ENCODE measurements at regions not wholly inside any gene's neighbourhood (a gene's known extent, or its start where the extent isn't known, plus 50 kb on each side); places are given as distances from the start of the nearest gene placed in this dataset.

DNA sequence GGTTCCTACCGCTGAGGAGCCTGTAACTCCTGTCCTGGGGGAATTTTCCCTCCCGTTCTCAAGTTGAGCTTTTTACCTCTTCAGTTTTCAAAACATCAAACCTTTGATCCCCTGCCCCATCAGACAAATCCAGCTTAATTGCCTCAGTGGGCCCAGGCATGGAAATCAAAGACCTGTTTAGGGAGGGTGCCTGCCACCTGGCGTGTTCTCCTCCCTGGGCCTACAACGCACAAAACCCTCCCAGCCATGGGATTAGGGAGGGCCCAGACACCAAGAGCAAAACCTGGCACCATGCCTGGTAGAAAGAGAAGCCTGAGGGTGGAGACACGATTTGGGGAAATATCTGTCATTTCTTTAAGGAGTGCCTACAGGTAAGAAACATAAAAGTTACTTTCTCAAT, 672.9 kb downstream of the BCL11B start:
- H2AK5ac ChIP-seq (ENCODE audit: low read length): no peak overlapping the region
- no peaks in the 10 kb centered on the region for H3K27me3 ChIP-seq (ENCODE audit: insufficient read depth, low read length)
- H3K36me3 ChIP-seq (ENCODE audit: control insufficient read depth in 1 of 2, insufficient read depth in 2 of 2, low read length in 2 of 2): no peaks in the 10 kb centered on the region
- no peak for DNase-seq
- no peaks in the 10 kb centered on the region for H3K79me2 ChIP-seq (ENCODE audit: control insufficient read depth, insufficient read depth, low read length, poor library complexity)
- H2BK5ac ChIP-seq (ENCODE audit: low read depth, low read length, poor library complexity): no peak overlapping the region
- no peaks in the 10 kb centered on the region for H3K4me1 ChIP-seq (ENCODE audit: control insufficient read depth in 1 of 2, insufficient read depth in 2 of 2, low read length in 2 of 2)
- no peak overlapping the region for H3K18ac ChIP-seq (ENCODE audit: low read length)
- H4K12ac ChIP-seq (ENCODE audit: low read depth, low read length): no peak overlapping the region
- no peak overlapping the region for H2BK120ac ChIP-seq (ENCODE audit: insufficient read depth, low read length, poor library complexity)
- H3K4me2 ChIP-seq (ENCODE audit: low read length): no peak overlapping the region
- no peak overlapping the region for H3K14ac ChIP-seq (ENCODE audit: low read length)
- H2AFZ ChIP-seq (ENCODE audit: insufficient read depth, low read length, poor library complexity): no peak overlapping the region
- no CpG with 5 or more reads among the region's 5 CpGs for whole genome bisulfite sequencing (ENCODE audit: extremely low coverage, insufficient coverage, insufficient read length)
- H3K4ac ChIP-seq (ENCODE audit: low read depth, low read length): no peak overlapping the region
- H2BK12ac ChIP-seq (ENCODE audit: low read length): no peak overlapping the region
- H3K27ac ChIP-seq (ENCODE audit: low read depth, low read length): no peak overlapping the region
- H3K9ac ChIP-seq (ENCODE audit: low read length): no peak overlapping the region
- no peaks in the 10 kb centered on the region for H3K9me3 ChIP-seq (ENCODE audit: insufficient read depth, low read depth, low read length)
- H3K23ac ChIP-seq (ENCODE audit: low read length): no peak overlapping the region
- H3K4me3 ChIP-seq (ENCODE audit: low read depth, low read length): no peak overlapping the region
- H4K8ac ChIP-seq (ENCODE audit: low read depth, low read length): no peak overlapping the region
- no peak overlapping the region for H4K91ac ChIP-seq (ENCODE audit: low read depth, low read length)
- H3K79me1 ChIP-seq (ENCODE audit: low read length): no peaks in the 10 kb centered on the region

DNA sequence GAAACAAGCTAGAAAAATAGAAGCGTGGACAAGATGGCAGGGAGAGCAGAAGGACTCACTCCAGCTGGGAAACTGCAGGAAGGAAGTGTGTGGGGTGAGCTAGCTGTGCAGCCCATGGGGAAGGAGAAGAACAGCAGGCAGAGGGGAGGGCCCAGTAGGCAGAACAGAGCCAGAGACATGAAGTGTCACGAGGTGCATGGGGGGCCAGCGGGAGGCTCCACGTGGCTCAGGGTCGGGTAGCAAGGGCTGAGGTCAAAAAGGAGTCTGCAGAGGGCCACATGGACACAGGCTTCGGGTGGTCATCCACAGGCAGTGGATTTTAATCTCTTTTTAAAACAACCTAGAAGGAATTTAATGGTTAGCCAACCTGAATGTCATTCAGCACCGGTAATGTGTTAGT, 669.0 kb downstream of the BCL11B start:
- H3K4me2 ChIP-seq (ENCODE audit: low read length): no peak overlapping the region
- WGBS (ENCODE audit: extremely low coverage, insufficient coverage, insufficient read length): no CpG with 5 or more reads among the region's 7 CpGs

DNA sequence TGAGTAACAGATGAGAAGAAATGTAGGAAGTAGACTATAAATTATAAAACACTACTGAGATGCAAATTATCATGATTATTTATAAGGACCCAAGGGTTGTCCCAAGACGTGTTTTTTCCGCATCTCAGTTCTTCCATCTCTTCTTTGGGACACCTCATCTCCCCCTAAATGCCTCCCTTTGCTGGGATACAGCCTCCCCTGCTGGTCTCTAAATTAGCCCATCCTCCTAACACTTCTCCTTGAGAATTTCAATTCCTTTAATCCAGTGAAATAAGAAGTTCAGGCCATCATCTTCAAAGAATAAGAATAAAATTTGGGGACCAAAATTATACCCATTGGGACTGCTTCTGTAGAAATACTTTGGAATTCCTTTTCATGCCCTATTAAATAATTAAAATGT, 667.0 kb downstream of the BCL11B start:
- Histone ChIP-seq H2AFZ (ENCODE audit: insufficient read depth, low read length, poor library complexity) (no peak overlapping the region), H2BK120ac (ENCODE audit: insufficient read depth, low read length, poor library complexity) (no peak overlapping the region), H2AK5ac (ENCODE audit: low read length) (no peak overlapping the region), H3K4me2 (ENCODE audit: low read length) (no peak overlapping the region), H4K12ac (ENCODE audit: low read depth, low read length) (no peak overlapping the region), H2BK12ac (ENCODE audit: low read length) (no peak overlapping the region), H3K18ac (ENCODE audit: low read length) (no peak overlapping the region), H3K14ac (ENCODE audit: low read length) (no peak overlapping the region), H3K79me2 (ENCODE audit: control insufficient read depth, insufficient read depth, low read length, poor library complexity) (no peaks in the 10 kb centered on the region), H3K9me3 (ENCODE audit: insufficient read depth, low read depth, low read length) (no peaks in the 10 kb centered on the region), H3K79me1 (ENCODE audit: low read length) (no peaks in the 10 kb centered on the region), H3K4me1 (ENCODE audit: control insufficient read depth in 1 of 2, insufficient read depth in 2 of 2, low read length in 2 of 2) (no peaks in the 10 kb centered on the region), H3K4me3 (ENCODE audit: low read depth, low read length) (no peak overlapping the region), H3K23ac (ENCODE audit: low read length) (no peak overlapping the region), H3K36me3 (ENCODE audit: control insufficient read depth in 1 of 2, insufficient read depth in 2 of 2, low read length in 2 of 2) (no peaks in the 10 kb centered on the region), H3K27ac (ENCODE audit: low read depth, low read length) (no peak overlapping the region), H3K4ac (ENCODE audit: low read depth, low read length) (no peak overlapping the region), H3K27me3 (ENCODE audit: insufficient read depth, low read length) (no peaks in the 10 kb centered on the region), H4K91ac (ENCODE audit: low read depth, low read length) (no peak overlapping the region), H3K9ac (ENCODE audit: low read length) (no peak overlapping the region), H4K8ac (ENCODE audit: low read depth, low read length) (no peak overlapping the region), H2BK5ac (ENCODE audit: low read depth, low read length, poor library complexity) (no peak overlapping the region)
- no peak for DNase-seq
- WGBS (ENCODE audit: extremely low coverage, insufficient coverage, insufficient read length): no CpG with 5 or more reads among the region's 2 CpGs

More for the DNA sequence above, 669.0 kb downstream of the BCL11B start:
- DNase-seq: no peak
- Histone ChIP-seq H2BK5ac (ENCODE audit: low read depth, low read length, poor library complexity) (no peak overlapping the region), H3K79me1 (ENCODE audit: low read length) (no peaks in the 10 kb centered on the region), H3K27ac (ENCODE audit: low read depth, low read length) (no peak overlapping the region), H2AK5ac (ENCODE audit: low read length) (no peak overlapping the region), H4K91ac (ENCODE audit: low read depth, low read length) (no peak overlapping the region), H3K9ac (ENCODE audit: low read length) (no peak overlapping the region), H2BK120ac (ENCODE audit: insufficient read depth, low read length, poor library complexity) (no peak overlapping the region), H2BK12ac (ENCODE audit: low read length) (no peak overlapping the region), H3K4ac (ENCODE audit: low read depth, low read length) (no peak overlapping the region), H3K18ac (ENCODE audit: low read length) (no peak overlapping the region), H2AFZ (ENCODE audit: insufficient read depth, low read length, poor library complexity) (no peak overlapping the region), H3K4me1 (ENCODE audit: control insufficient read depth in 1 of 2, insufficient read depth in 2 of 2, low read length in 2 of 2) (no peaks in the 10 kb centered on the region), H3K4me3 (ENCODE audit: low read depth, low read length) (no peak overlapping the region), H3K14ac (ENCODE audit: low read length) (no peak overlapping the region), H3K23ac (ENCODE audit: low read length) (no peak overlapping the region), H3K27me3 (ENCODE audit: insufficient read depth, low read length) (no peaks in the 10 kb centered on the region), H3K36me3 (ENCODE audit: control insufficient read depth in 1 of 2, insufficient read depth in 2 of 2, low read length in 2 of 2) (no peaks in the 10 kb centered on the region), H3K79me2 (ENCODE audit: control insufficient read depth, insufficient read depth, low read length, poor library complexity) (no peaks in the 10 kb centered on the region), H4K12ac (ENCODE audit: low read depth, low read length) (no peak overlapping the region), H4K8ac (ENCODE audit: low read depth, low read length) (no peak overlapping the region), H3K9me3 (ENCODE audit: insufficient read depth, low read depth, low read length) (no peaks in the 10 kb centered on the region)

DNA sequence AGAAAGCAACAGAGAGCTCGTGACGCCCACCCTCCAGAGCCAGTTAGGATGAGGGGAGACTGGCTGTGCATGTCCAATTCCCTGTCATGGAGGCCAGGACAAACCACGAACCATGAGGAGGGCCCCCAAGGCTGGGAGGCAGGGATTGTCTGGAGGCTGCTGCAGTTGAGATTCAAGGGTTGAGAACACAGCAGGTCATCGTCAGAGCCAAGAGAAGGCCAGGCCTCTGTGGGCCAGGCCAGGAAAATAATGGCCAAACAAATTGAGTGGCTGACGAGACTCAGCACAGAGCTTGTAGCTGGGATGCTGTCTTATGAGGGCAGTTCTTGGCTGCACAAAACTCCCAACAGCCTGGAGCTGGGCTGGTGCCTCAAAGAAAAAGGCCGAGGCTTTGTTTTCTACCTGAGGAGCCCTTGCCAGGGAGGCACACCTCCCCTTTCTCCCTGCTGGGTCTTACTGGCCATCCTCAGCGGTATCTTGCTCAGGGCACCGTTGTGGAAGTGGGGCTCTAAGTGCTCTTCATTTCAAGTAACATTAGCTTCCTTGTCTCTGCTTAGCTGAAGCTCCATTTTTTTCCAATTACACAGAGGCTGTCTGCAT, 665.9 kb downstream of the BCL11B start:
- H3K23ac ChIP-seq (ENCODE audit: low read length): no peak overlapping the region
- H3K4me2 ChIP-seq (ENCODE audit: low read length): no peak overlapping the region
- no peaks in the 10 kb centered on the region for H3K9me3 ChIP-seq (ENCODE audit: insufficient read depth, low read depth, low read length)
- no peak for DNase-seq
- no peaks in the 10 kb centered on the region for H3K36me3 ChIP-seq (ENCODE audit: control insufficient read depth in 1 of 2, insufficient read depth in 2 of 2, low read length in 2 of 2)
- H3K79me2 ChIP-seq (ENCODE audit: control insufficient read depth, insufficient read depth, low read length, poor library complexity): no peaks in the 10 kb centered on the region
- H2BK120ac ChIP-seq (ENCODE audit: insufficient read depth, low read length, poor library complexity): no peak overlapping the region
- H3K4me1 ChIP-seq (ENCODE audit: control insufficient read depth in 1 of 2, insufficient read depth in 2 of 2, low read length in 2 of 2): no peaks in the 10 kb centered on the region
- no peak overlapping the region for H3K18ac ChIP-seq (ENCODE audit: low read length)
- no peak overlapping the region for H3K9ac ChIP-seq (ENCODE audit: low read length)
- H2BK12ac ChIP-seq (ENCODE audit: low read length): no peak overlapping the region
- no peak overlapping the region for H2AFZ ChIP-seq (ENCODE audit: insufficient read depth, low read length, poor library complexity)
- no peak overlapping the region for H4K8ac ChIP-seq (ENCODE audit: low read depth, low read length)
- no peak overlapping the region for H3K27ac ChIP-seq (ENCODE audit: low read depth, low read length)
- no peak overlapping the region for H3K4me3 ChIP-seq (ENCODE audit: low read depth, low read length)
- H3K27me3 ChIP-seq (ENCODE audit: insufficient read depth, low read length): no peaks in the 10 kb centered on the region
- H3K79me1 ChIP-seq (ENCODE audit: low read length): no peaks in the 10 kb centered on the region
- no peak overlapping the region for H4K12ac ChIP-seq (ENCODE audit: low read depth, low read length)
- no peak overlapping the region for H3K4ac ChIP-seq (ENCODE audit: low read depth, low read length)
- no peak overlapping the region for H3K14ac ChIP-seq (ENCODE audit: low read length)
- no peak overlapping the region for H2BK5ac ChIP-seq (ENCODE audit: low read depth, low read length, poor library complexity)
- H2AK5ac ChIP-seq (ENCODE audit: low read length): no peak overlapping the region
- no CpG with 5 or more reads among the region's 8 CpGs for WGBS (ENCODE audit: extremely low coverage, insufficient coverage, insufficient read length)
- H4K91ac ChIP-seq (ENCODE audit: low read depth, low read length): no peak overlapping the region
